H1 (cell line): ENCODE measurements at regions not wholly inside any gene's neighbourhood (a gene's known extent, or its start where the extent isn't known, plus 50 kb on each side); places are given as distances from the start of the nearest gene placed in this dataset.

ENCODE experiments used
- CTCF ChIA-PET: fragments of 300-600 bp; sonication (Branson Sonifier 250); formaldehyde crosslinking; loops from one replicate; lab custom pipeline; 2021; ENCODE audit not compliant: partially characterized antibody; lab: Charles Lee
- POLR2A ChIA-PET: fragments of 300-600 bp; sonication (Branson Sonifier 250); formaldehyde crosslinking; loops from one replicate; lab custom pipeline; 2021; ENCODE audit warnings: inconsistent platforms; ENCODE audit not compliant: partially characterized antibody; lab: Charles Lee
- DNase-seq, 2 experiments: peaks; one replicate each; pipeline versions ENCODE4 v3.0.0 to v3.0.0-alpha.2; 2010 to 2022; ENCODE audit warnings: low spot score in 2 of 2, low read depth in 1 of 2, mixed read lengths in 1 of 2
- FAIRE-seq: peaks from 2 replicates; lab custom pipeline; 2011; peaks lifted over from hg19 to GRCh38; lab: Jason Lieb, UNC
- H2AFZ ChIP-seq: 2 replicates; pipeline ENCODE4 v1.8.1; 2012; ENCODE audit warnings: low read length, inconsistent platforms
- H2AK5ac ChIP-seq: 2 replicates; pipeline ENCODE4 v1.6.1; 2013; ENCODE audit warnings: low read depth, low read length
- H2BK120ac ChIP-seq: replicated peaks from 2 replicates; pipeline ENCODE3; 2013; ENCODE audit warnings: low read depth, low read length, inconsistent platforms
- H2BK12ac ChIP-seq: 2 replicates; pipeline ENCODE4 v1.6.1; 2013; ENCODE audit warnings: low read depth, low read length
- H2BK15ac ChIP-seq: 2 replicates; pipeline ENCODE4 v1.6.1; 2013; ENCODE audit warnings: low read length
- H2BK20ac ChIP-seq: 2 replicates; pipeline ENCODE4 v1.6.1; 2013; ENCODE audit warnings: low read length
- H2BK5ac ChIP-seq: 2 replicates; pipeline ENCODE4 v1.6.1; 2013; ENCODE audit warnings: low read depth, low read length
- H3K14ac ChIP-seq: 2 replicates; pipeline ENCODE4 v1.6.1; 2013; ENCODE audit warnings: inconsistent platforms; ENCODE audit not compliant: insufficient read length
- H3K18ac ChIP-seq: 2 replicates; pipeline ENCODE4 v1.6.1; 2013; ENCODE audit warnings: low read length; ENCODE audit errors: extremely low read depth
- H3K23ac ChIP-seq: 2 replicates; pipeline ENCODE4 v1.6.1; 2013; ENCODE audit warnings: inconsistent platforms; ENCODE audit not compliant: insufficient read length
- H3K23me2 ChIP-seq: 2 replicates; pipeline ENCODE4 v1.6.1; 2013; ENCODE audit warnings: low read depth, low read length
- H3K27ac ChIP-seq: 2 replicates; pipeline ENCODE4 v1.6.1; 2011; ENCODE audit warnings: low read depth, low read length, inconsistent platforms
- H3K27me3 ChIP-seq, 4 experiments: replicated peaks in 1 of 4; 1 replicate in 1 of 4; 2 replicates in 3 of 4; pipeline versions ENCODE4 v1.6.1 to v1.8.1; 2011 to 2013; ENCODE audit warnings: low read length in 3 of 4, mild to moderate bottlenecking in 3 of 4, inconsistent platforms in 2 of 4, mixed read lengths in 2 of 4, moderate library complexity in 1 of 4; ENCODE audit not compliant: control insufficient read depth in 3 of 4, insufficient read depth in 3 of 4; ENCODE audit errors: extremely low read depth in 1 of 4
- H3K36me3 ChIP-seq, 4 experiments: 2 replicates each; pipeline versions ENCODE4 v1.6.1 to v1.8.1; 2011 to 2013; ENCODE audit warnings: mild to moderate bottlenecking in 4 of 4, low read length in 3 of 4, moderate library complexity in 2 of 4, control low read depth in 1 of 4, inconsistent platforms in 1 of 4; ENCODE audit not compliant: insufficient read depth in 4 of 4, control insufficient read depth in 2 of 4
- H3K4ac ChIP-seq: replicated peaks from 2 replicates; pipeline ENCODE3; 2013; ENCODE audit warnings: low read length, low read depth, mixed read lengths, inconsistent platforms; ENCODE audit not compliant: insufficient read length
- H3K4me1 ChIP-seq, 4 experiments: replicated peaks in 1 of 4; 1 replicate in 1 of 4; 2 replicates in 3 of 4; pipeline versions ENCODE4 v1.6.1 to v1.8.1; 2011 to 2013; ENCODE audit warnings: low read length in 3 of 4, inconsistent platforms in 2 of 4, mixed read lengths in 1 of 4; ENCODE audit not compliant: insufficient read depth in 4 of 4, control insufficient read depth in 3 of 4
- H3K4me2 ChIP-seq, 2 experiments: 2 replicates each; pipeline versions ENCODE4 v1.6.1 to v1.8.1; 2011 to 2013; ENCODE audit warnings: low read depth in 2 of 2, low read length in 2 of 2, control low read depth in 1 of 2, inconsistent platforms in 1 of 2, mild to moderate bottlenecking in 1 of 2; ENCODE audit not compliant: insufficient read depth in 1 of 2
- H3K4me3 ChIP-seq, 4 experiments: fragments of 200-600, 300-600 bp in 1 of 4; sonication (generic), shearing (Covaris generic), sonication (Bioruptor Twin) in 1 of 4; 2 replicates each; pipeline versions ENCODE4 v1.5.1 to v1.8.1; 2011 to 2016; ENCODE audit warnings: low read length in 4 of 4, low read depth in 3 of 4, control low read depth in 2 of 4, inconsistent platforms in 2 of 4, mild to moderate bottlenecking in 2 of 4, mixed read lengths in 1 of 4, moderate library complexity in 1 of 4; ENCODE audit not compliant: insufficient read depth in 2 of 4; ENCODE audit errors: extremely low read depth in 1 of 4
- H3K56ac ChIP-seq: replicated peaks from 2 replicates; pipeline ENCODE3; 2013; ENCODE audit warnings: low read depth, mild to moderate bottlenecking, mixed read lengths, low read length, inconsistent platforms; ENCODE audit not compliant: insufficient read length
- H3K79me1 ChIP-seq: 2 replicates; pipeline ENCODE4 v1.6.1; 2013; ENCODE audit warnings: low read depth, low read length, control low read depth
- H3K79me2 ChIP-seq, 2 experiments: 2 replicates each; pipeline versions ENCODE4 v1.6.1 to v1.8.1; 2012 to 2013; ENCODE audit warnings: low read length in 2 of 2, mild to moderate bottlenecking in 2 of 2, inconsistent platforms in 1 of 2; ENCODE audit not compliant: insufficient read depth in 2 of 2, control insufficient read depth in 1 of 2
- H3K9ac ChIP-seq, 4 experiments: replicated peaks in 1 of 4; 1 replicate in 1 of 4; 2 replicates in 3 of 4; pipeline versions ENCODE4 v1.6.1 to v1.8.1; 2011 to 2013; ENCODE audit warnings: low read depth in 3 of 4, low read length in 3 of 4, control low read depth in 2 of 4, mild to moderate bottlenecking in 2 of 4, moderate library complexity in 2 of 4, inconsistent platforms in 1 of 4; ENCODE audit errors: extremely low read depth in 1 of 4
- H3K9me3 ChIP-seq, 2 experiments: 2 replicates each; pipeline versions ENCODE4 v1.6.1 to v1.8.1; 2012 to 2013; ENCODE audit warnings: mild to moderate bottlenecking in 2 of 2, moderate library complexity in 2 of 2, control low read depth in 1 of 2, inconsistent platforms in 1 of 2, low read depth in 1 of 2, low read length in 1 of 2, mixed read lengths in 1 of 2; ENCODE audit not compliant: insufficient read depth in 2 of 2
- H4K20me1 ChIP-seq, 2 experiments: replicated peaks in 1 of 2; 2 replicates each; pipeline versions ENCODE3 to v1.8.1; 2011 to 2013; ENCODE audit warnings: inconsistent platforms in 2 of 2, low read length in 2 of 2, mild to moderate bottlenecking in 1 of 2; ENCODE audit not compliant: insufficient read depth in 2 of 2, control insufficient read depth in 1 of 2
- H4K5ac ChIP-seq: 2 replicates; pipeline ENCODE4 v1.6.1; 2013; ENCODE audit warnings: low read length, low read depth, mixed read lengths, inconsistent platforms; ENCODE audit not compliant: insufficient read length
- H4K8ac ChIP-seq: 2 replicates; pipeline ENCODE4 v1.8.0; 2013; ENCODE audit warnings: mild to moderate bottlenecking, moderate library complexity, low read length, inconsistent platforms; ENCODE audit not compliant: insufficient read depth; ENCODE audit errors: extremely low read depth
- H4K91ac ChIP-seq: replicated peaks from 2 replicates; pipeline ENCODE3; 2013; ENCODE audit warnings: low read length, mixed read lengths, inconsistent platforms; ENCODE audit not compliant: insufficient read length
- ASH2L ChIP-seq: fragments of 200-600, 300-600 bp; sonication (generic); IDR thresholded peaks from one replicate; pipeline ENCODE4 v1.7.1; 2017; ENCODE audit warnings: low read length
- CREB1 ChIP-seq: IDR thresholded peaks from 2 replicates; pipeline ENCODE4 v1.6.1; 2012; ENCODE audit warnings: inconsistent platforms
- CTCF ChIP-seq, 3 experiments: IDR thresholded peaks; 1 replicate in 2 of 3; 2 replicates in 1 of 3; pipeline versions ENCODE4 v1.5.1 to v1.6.1; 2011; ENCODE audit warnings: low read length in 3 of 3, mild to moderate bottlenecking in 3 of 3, inconsistent platforms in 2 of 3, low read depth in 1 of 3, moderate library complexity in 1 of 3; ENCODE audit not compliant: insufficient read depth in 1 of 3; ENCODE audit errors: control extremely low read depth in 1 of 3
- EP300 ChIP-seq, 2 experiments: IDR thresholded peaks; 1 replicate in 1 of 2; 2 replicates in 1 of 2; pipeline ENCODE4 v1.6.1; 2011 to 2012; ENCODE audit warnings: low read depth in 2 of 2, low read length in 2 of 2, mild to moderate bottlenecking in 2 of 2, borderline replicate concordance in 1 of 2, inconsistent platforms in 1 of 2, moderate library complexity in 1 of 2
- EZH2 ChIP-seq: fragments of 200-600 bp; sonication (generic); IDR thresholded peaks from 2 replicates; pipeline ENCODE4 v1.7.1; 2012; ENCODE audit warnings: low read depth, mild to moderate bottlenecking, moderate library complexity, low read length, inconsistent platforms; ENCODE audit not compliant: severe bottlenecking
- FOSL1 ChIP-seq: IDR thresholded peaks from 2 replicates; pipeline ENCODE4 v1.6.1; 2011; ENCODE audit warnings: mild to moderate bottlenecking, low read depth, low read length, moderate library complexity; ENCODE audit not compliant: insufficient read depth
- HDAC2 ChIP-seq, 2 experiments: fragments of 300-600 bp in 1 of 2; sonication (generic) in 1 of 2; IDR thresholded peaks; 2 replicates each; pipeline ENCODE4 v1.6.1; 2011 to 2012; ENCODE audit warnings: low read depth in 2 of 2, low read length in 2 of 2, mild to moderate bottlenecking in 2 of 2, moderate library complexity in 2 of 2, borderline replicate concordance in 1 of 2, inconsistent platforms in 1 of 2
- NANOG ChIP-seq: IDR thresholded peaks from 2 replicates; pipeline ENCODE4 v1.6.1; 2011; ENCODE audit warnings: low read length, low read depth, mild to moderate bottlenecking, inconsistent platforms; ENCODE audit not compliant: insufficient read depth, poor library complexity, severe bottlenecking
- TAF1 ChIP-seq: IDR thresholded peaks from 2 replicates; pipeline ENCODE4 v1.6.1; 2011; ENCODE audit warnings: mild to moderate bottlenecking, low read depth, low read length
- YY1 ChIP-seq: IDR thresholded peaks from 2 replicates; pipeline ENCODE4 v1.6.1; 2011; ENCODE audit warnings: low read depth, mild to moderate bottlenecking, low read length
- WGBS, 2 experiments: shearing (Covaris generic) in 1 of 2; methylation state at CpG; one replicate each; pipeline versions ENCODE4 v1.1.6 to v1.1.7; 2013 to 2015; ENCODE audit warnings: low lambda C conversion rate in 2 of 2, mixed read lengths in 2 of 2, inconsistent platforms in 1 of 2, low coverage in 1 of 2, missing lambda C conversion rate in 1 of 2; ENCODE audit not compliant: insufficient replicate concordance in 2 of 2, insufficient coverage in 1 of 2, insufficient read length in 1 of 2; ENCODE audit errors: extremely low coverage in 1 of 2, missing lambda C conversion rate in 1 of 2; 5-methylcytosine and 5-hydroxymethylcytosine counted together
- TF ChIP-seq, protein P1 (sequence below): IDR thresholded peaks from 2 replicates; pipeline ENCODE4 v1.6.1; 2011; ENCODE audit warnings: low read length, improper control_type of control experiment

DNA sequence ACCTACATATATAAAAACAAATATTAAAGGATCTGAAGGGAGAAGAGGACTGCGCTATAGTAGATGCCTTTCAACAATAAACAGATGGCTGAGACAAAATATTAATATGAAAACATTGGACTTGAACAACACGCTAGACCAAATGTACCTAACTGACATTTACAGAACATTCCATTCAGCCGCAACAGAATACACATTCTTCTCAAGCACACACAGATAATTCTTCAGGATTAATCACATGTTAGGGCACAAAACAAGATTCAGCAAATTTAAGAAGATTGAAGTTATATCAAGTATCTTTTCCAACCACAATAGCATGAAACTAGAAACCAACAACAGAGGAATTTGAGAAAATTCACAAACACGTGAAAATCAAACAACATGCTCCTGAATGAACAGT is 741.4 kb downstream of the ADGRL2 start:
- Histone ChIP-seq H2AFZ (no peak overlapping the region), H3K27ac (no peak overlapping the region), H3K79me1 (no peaks in the 10 kb centered on the region), H3K79me2 (no peaks in the 10 kb centered on the region), H3K23ac (no peak overlapping the region), H2BK20ac (no peak overlapping the region), H2BK5ac (no peak overlapping the region), H3K23me2 (no peaks in the 10 kb centered on the region), H3K18ac (no peak overlapping the region), H3K9ac (no peak overlapping the region), H3K4ac (no peak overlapping the region), H4K20me1 (no peaks in the 10 kb centered on the region), H3K27me3 (no peaks in the 10 kb centered on the region), H3K14ac (no peak overlapping the region), H2BK15ac (no peak overlapping the region), H2BK12ac (no peak overlapping the region), H2BK120ac (no peak overlapping the region), H4K5ac (no peak overlapping the region), H3K36me3 (no peaks in the 10 kb centered on the region), H4K8ac (no peak overlapping the region), H2AK5ac (no peak overlapping the region), H3K56ac (no peak overlapping the region), H3K4me2 (no peak overlapping the region), H3K9me3 (no peaks in the 10 kb centered on the region), H4K91ac (no peak overlapping the region), H3K4me3 (no peak overlapping the region), H3K4me1 (no peaks in the 10 kb centered on the region)
- no peak for FAIRE-seq
- no peak for DNase-seq
- POLR2A ChIA-PET, result no interaction called here
- 85% methylated on average over 4 of the region's 4 CpGs; no CpG with 5 or more reads in 1 of the 2 experiments for WGBS, 2 experiments
- CTCF ChIA-PET, result no interaction called here
- TF ChIP-seq TAF1 (no peak), ASH2L (no peak), YY1 (no peak), HDAC2 (IDR thresholded peaks at IDR 0.05; ENCODE audit: borderline replicate concordance in 1 of 2, low read depth in 2 of 2, low read length in 2 of 2) (no peak), EP300 (IDR thresholded peaks at IDR 0.05; ENCODE audit: borderline replicate concordance in 1 of 2, low read depth in 2 of 2, low read length in 2 of 2) (no peak), EZH2 (no peak), NANOG (no peak), CREB1 (no peak), FOSL1 (no peak), CTCF (IDR thresholded peaks at IDR 0.05; ENCODE audit: control extremely low read depth in 1 of 3, insufficient read depth in 1 of 3, low read depth in 1 of 3, low read length in 3 of 3) (no peak)
- TF ChIP-seq, protein P1, sequence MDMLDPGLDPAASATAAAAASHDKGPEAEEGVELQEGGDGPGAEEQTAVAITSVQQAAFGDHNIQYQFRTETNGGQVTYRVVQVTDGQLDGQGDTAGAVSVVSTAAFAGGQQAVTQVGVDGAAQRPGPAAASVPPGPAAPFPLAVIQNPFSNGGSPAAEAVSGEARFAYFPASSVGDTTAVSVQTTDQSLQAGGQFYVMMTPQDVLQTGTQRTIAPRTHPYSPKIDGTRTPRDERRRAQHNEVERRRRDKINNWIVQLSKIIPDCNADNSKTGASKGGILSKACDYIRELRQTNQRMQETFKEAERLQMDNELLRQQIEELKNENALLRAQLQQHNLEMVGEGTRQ, result no peak
